ENCODE measurements at regions not wholly inside any gene's neighbourhood (a gene's known extent, or its start where the extent isn't known, plus 50 kb on each side); places are given as distances from the start of the nearest gene placed in this dataset.

DNA sequence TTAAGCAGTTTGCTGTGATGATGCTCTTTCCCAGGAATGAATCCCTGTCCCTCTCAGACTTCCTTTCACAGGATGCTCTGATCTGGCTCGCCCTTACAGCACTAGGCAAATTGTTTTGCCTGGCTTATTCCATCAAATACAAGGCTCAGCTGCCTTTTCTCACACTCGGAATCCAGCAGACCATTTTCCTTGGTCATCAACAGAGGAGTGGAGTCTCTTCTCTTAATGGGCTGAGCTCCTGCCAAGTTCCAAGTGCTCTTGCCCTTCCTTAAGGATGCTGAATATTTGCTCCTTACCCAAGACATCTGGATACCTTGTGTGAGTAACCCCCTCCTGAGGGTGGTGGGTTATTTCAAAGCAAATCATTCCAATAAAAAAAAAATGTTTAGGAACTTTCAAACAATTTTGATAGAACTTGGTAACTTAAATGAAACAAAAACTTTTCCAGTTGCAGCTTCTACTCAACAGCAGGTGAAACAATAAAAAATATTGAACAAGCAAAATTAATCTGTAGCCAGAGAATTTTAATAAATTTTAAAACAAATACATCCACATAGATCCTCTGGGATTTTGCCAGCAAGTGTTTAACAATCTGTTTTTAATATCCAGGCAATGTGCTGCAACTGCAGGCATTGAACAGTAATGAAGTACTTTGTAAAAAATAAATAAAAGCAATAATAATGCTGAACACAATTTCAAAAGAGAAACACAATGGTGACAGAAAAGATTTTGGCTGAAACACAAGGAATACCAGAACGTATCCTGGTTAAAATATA is 264.0 kb upstream of the FAR2 start:
- no peak for FAIRE-seq

DNA sequence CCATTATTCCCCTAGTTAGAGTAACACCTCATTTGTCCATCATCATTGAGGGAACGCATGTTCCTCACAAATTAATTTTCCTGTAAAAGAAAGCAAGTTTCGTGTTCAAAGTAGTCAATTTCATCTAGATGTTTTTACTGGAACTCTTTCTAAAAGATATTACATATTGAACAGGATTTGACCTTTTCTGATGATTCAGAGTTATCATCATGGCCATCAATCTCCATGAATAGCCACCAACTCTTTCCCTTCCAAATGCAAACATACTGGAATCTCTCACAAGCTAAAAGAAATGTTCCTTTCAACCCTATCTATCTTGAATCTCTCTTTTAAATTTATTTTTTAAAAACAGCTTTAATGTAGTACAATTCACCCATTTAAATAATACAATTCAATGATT is 263.1 kb upstream of the FAR2 start:
- FAIRE-seq: no peak

DNA sequence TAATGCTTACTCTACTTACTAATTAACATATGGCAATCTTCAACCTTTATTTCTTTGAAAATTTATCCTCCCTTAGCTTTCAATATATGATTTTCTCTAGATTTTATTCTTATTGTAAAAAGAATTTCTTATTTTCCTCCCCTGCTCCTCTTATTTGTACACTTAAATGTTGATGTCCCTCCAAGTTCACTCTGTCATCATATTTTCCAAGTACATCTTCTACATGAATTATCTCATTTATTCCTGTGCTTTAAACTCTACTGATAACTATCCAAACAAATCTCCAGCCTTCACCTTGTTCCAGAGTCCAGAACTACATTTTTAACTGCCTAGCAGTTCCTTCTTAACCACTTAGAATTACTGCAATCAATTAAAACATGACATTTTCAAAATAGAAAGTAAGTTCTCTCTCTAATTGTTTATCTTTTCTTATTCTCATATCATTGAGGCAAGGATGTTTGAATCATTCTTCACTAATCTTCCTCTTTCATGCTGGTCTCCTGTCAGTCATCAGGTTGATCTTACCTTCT is 261.6 kb upstream of the FAR2 start:
- no peak for FAIRE-seq

DNA sequence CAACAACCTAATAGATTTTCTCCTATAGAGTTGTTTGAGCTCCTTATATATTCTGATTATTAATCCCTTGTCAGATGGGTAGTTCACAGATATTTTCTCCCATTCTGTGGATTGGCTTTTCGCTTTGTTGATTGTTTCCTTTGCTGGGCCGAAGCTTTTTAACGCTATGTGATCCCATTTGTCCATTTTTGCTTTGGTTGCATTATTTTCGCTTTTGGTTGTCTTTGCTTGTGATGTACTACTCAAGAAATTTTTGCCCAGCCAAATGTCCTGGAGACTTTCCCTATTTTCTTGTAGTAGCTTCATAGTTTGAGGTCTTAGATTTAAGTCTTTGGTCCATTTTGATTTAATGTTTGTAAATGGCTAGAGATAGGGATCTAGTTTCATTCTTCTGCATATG is 258.4 kb upstream of the FAR2 start:
- no peak for FAIRE-seq

DNA sequence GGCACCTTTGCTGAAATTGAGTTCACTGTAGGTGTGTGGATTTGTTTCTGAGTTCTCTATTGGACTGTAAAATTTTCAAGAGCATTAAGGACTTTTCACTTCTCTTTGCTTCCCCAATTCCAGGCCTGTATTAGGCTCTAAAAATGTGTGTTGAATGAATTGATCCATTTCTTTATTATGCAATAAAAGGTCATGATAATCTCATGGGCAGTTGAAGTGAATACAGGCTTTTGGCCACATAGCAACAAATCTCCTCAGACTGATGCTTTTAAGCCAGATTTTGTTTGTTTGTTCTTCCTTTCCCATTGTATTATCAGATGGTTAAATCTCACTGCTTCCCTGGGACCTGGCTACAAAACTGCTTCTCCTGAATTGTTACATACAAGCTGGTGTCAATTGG is 258.0 kb upstream of the FAR2 start:
- no peak for FAIRE-seq

DNA sequence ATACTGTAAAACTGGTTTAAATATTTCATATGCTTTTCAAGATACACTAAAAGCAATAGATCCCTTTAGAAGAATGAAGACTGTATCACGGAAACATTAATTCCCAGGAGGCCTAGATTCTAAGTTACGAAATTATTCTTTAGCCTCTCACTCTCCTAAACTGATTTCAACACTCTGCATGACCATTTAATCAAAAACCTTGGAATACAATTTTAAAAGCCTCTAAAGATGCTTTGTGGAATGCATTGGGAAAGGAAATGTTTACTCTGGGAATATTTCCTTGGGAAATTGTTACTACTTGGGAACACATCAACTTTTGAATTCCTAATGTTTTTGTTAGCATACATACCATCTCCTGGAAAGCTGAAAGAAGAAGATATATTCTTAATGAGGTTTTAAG is 255.7 kb upstream of the FAR2 start:
- no peak for FAIRE-seq

DNA sequence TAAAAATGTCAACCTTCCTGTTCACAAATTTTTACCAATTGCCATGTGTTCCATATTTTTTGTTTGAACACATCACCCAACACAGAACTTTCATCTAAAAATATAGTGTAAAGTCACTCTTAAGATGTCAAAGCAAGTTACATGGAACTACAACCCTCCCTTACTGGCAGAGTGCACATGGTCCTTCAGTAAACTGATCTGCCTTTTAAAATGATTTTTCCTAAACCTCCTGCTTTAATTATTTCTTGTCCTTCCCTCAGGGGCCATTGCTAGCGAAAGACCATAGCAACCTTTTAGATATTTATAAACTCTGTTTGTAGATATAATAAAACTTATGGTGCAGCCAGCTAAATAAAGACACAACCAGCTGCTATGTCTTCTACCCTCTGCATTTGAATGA is 255.2 kb upstream of the FAR2 start:
- FAIRE-seq: no peak

DNA sequence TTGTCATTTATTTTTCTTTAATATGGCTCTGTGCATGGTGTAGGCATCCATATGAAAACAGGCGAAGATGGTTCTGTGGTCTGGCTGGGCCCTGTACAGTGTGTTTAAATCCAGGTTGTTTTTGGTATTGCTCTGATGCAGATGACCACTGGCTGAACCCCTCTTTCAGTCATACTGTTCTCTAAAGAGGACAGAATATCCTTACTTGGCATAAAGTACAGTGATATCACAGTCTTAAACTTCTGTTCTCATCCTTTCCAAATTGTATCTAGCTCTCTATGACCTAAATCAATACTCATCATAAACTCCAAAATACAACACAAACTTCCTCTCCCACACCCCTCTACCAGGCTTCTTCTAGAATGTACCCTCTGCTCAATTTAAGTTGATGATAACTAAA is 252.7 kb upstream of the FAR2 start:
- FAIRE-seq: no peak

DNA sequence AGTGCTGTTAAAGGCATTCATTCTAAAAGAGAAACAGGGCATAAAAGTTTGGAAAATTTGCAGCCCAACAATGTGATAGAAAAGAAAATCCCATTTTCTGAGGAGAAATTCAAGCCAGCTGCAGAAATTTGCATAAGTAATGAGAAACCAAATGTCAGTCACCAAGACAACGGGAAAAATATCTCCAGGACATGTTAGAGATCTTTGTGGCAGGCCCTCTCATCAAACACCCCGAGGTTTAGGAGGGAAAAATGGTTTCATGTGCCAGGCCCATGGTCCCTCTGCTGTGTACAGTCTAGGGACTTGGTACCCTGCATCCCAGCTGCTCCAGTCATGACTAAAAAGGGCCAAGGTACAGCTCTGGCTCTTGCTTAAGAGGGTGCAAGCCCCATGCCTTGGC is 251.0 kb upstream of the FAR2 start:
- no peak for FAIRE-seq

DNA sequence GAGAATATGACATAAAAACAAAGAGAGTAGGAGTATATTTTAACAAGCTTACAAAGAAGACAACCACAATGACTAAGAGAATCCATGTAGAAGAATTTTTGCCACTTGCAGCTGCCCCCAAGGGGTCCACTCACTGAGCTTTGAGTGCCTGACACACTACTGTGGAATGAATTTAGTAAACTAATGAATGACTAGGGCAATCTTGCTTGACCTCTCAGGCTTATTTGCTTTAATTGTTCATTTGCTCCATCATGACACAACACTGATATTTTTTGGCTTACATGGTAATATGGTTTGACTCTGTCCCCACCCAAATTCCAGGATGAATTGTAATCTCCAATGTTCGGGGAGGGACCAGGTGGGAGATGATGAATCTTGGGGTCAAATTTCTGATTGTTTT is 249.1 kb upstream of the FAR2 start:
- no peak for FAIRE-seq

DNA sequence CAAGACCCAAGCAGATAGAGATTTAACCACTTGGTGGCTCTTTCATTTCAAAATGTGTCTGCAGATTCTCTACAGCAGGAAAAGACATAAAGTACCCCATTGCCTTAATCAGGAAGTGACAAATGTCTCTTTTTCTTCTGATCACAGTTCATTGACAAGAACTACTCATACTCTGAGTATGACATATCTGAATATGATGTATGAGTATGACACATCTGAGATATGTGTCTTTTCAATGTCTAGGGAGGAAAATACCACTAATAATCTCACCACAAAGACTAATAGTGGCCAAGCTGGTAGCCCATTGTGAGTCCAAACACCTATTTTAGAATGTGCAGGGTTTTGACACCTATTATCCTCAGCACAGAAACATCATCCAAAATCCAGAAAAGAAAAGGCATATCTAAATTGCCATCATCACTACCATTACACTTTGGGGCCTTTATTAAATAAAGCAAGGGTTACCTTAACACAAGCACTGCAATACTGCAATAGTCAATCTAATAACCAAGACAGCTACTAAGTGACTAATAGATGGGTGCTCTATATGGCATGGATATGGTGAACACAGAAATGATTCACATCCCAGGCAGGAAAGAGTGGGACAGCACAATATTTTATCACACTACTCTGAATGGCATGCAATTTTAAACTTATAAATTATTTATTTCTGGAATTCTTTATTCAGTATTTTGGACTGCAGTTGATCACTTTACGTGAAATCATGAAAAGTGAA is 243.7 kb upstream of the FAR2 start:
- FAIRE-seq: no peak

DNA sequence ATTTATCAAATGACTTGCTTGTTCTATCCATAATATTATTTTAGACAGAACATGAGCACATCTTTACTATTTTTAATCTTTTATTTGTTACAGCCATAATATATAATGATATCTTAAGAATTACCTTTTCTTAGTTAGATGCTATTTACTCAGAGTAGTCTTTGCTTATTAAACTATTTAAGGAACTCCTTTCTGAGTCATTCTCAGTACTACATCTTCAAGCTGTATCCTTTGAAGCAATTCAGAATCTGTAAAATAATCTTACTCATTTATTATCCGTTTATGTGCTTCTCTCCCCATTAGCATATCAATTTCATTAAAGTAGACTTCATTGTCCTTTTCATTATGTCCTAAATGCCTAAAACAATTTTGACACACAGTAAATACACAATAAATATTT is 240.4 kb upstream of the FAR2 start:
- no peak for FAIRE-seq

DNA sequence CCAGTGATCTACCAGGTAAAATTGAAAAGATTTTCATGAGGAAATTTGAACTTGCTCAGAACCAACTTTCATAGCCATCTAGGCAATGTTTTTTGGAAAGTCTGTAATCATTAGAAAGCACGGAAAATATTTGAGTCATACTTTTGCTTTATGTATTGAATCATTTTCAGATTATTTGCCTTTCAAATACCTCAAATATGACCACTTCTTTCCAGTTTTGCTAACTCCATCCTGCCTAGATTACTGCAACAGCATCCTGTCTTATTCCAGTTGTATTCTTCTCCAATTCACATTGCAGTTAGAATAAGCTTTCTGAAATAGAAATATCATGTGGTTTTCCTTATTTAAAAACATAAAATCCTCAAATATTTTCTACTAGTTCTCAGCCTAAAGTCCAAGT is 239.8 kb upstream of the FAR2 start:
- FAIRE-seq: no peak

DNA sequence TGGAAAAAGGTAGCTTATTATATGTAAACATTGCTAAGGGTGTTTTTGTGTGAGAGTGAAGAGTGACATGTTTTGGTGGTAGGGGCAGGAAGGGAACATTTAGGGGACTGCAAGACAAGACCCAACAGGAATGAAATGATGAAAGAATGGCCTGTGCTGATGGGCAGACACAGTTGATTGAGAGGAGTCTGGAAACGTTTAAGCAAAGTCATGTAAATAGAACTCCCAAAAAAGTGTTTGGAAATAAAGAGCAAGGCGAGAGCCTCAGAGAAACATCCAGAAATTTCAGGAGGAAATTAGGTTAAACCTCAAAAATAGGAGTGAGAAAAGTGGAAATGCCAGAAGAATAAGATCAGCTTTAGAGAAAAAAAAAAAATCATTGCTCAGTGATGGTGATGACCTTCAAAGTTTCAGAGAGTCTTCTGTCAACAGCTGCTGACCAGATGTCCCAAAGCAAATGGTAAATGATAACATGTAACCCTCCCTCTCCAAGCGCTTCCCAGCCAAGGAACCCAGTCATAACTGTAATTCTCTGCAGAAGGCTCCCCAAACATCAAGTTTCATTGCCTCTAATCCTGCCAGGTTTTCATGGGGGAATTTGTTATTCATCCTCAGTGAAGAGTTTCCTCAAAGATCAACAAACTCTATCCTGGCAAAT is 223.2 kb upstream of the FAR2 start:
- no peak for FAIRE-seq

DNA sequence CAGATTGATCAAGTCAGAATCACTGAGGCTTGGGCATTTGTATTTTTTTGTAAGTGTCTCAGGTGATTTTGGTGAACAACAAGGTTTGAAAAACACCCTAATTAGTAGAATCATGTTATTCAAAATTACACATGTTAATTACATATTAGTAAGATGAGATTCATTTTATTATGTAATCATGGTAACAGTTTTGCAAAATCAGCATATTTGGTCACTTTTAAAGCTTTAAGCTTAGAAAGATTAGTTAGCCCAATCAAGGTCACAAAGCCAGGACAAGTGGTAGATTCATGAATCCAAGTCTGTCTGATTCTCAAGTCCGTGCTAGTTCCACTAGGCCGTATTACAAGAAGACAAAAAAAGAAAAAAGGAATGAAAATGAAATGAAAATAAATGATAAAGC is 218.4 kb upstream of the FAR2 start:
- no peak for FAIRE-seq

DNA sequence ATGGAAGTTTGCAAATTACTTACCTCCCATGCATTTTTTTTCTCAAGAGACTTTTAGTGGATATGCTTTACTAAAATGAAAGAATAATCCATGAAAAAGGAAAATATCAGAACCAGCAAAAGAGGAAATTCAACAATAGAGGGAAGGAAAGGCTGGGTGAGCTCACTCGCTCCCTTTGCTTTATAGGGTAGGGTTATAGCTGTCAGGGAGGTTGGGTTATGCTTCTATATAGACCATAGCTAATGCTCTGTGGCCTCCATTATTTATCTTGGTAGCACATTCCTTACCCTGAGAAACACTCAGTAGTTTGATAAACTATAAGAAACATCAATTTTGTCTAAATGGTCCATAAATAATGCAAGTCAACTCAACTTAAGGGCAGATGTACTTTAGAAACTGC is 215.9 kb upstream of the FAR2 start:
- no peak for FAIRE-seq

DNA sequence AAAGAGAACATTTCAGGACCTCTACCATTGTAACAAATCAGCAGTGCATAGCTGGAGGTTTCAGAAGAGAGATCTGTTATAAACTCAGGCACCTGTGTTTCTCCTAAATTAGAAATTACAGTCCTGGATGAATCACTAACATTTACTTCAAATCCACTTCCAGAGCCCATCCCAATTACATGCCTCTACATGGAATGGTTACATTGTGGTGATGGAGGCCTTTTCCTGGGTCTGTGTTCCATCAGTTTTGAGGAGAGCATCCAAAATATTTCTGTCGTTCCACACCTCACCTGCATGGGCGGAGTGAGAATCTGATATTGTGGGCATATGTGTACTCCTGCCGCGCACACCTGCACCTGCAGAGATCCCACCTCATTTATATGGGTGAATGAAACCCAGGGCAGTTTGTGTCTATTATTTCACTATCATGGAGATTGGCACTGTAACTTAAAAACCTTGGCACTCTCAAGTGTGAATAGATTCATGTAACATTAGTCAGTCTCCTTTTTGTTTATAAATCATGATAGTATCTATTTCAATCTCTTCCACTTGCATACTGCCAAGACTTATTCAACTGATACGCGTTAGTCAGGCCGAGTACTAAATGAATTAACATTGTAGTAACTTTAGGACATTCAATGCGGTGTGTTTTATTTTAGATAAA is 215.1 kb upstream of the FAR2 start:
- no peak for FAIRE-seq

DNA sequence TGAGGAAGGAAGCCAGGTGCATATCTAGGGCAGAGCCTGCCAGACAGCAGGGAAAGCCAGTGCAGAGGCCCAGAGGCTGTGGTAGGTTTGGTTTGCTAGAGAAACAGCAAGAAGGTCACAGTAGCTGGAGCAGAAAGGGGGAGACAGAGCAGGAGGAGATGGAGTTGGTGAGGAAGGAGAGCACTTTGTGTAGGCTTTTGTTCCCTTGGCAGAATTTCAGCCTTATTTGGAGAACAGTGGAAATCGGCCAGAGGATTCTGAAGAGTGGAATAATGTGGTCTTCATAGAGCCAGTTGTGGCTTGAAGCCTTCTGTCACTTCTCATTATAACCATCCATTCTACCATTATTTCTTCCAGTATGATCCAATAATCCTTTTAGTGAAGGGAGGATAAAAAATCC is 212.9 kb upstream of the FAR2 start:
- FAIRE-seq: no peak

DNA sequence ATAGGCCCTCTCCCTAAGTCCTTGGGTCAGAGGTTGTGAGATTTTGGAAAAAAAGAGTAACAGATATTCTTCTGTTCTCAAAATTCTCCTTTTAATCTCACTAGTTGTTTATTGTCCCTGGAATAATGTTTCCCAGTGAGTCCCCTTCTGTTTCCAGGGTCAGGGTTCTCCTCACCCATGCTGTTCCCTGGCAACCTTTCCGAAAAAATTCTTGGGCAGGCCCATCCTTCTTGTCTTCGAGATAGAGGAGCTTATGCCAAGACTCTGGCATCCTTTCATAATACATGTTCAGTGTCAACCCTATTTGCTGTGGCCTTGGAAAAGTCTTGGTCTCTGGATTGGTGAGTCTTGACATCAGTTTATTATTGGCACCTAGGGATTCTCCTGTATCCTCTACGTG is 212.4 kb upstream of the FAR2 start:
- no peak for FAIRE-seq

DNA sequence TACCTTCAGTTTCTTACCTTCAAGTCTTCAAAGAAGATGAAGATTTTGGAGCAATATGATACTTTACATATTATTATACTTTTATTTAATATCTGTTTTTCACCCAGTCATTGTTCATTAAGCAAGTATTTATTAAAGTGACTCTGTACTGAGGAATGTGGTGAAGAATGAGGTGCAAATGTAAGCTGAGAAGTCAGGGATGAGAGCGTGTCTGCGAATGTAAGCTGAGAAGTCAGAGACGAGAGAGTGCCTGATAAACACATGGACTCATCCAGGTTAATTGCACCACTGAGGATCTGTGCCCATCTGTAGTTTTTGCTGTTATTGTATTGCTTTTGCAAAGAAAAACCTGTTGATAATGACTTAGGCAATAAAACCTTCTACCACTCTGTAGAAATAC is 211.9 kb upstream of the FAR2 start:
- no peak for FAIRE-seq

DNA sequence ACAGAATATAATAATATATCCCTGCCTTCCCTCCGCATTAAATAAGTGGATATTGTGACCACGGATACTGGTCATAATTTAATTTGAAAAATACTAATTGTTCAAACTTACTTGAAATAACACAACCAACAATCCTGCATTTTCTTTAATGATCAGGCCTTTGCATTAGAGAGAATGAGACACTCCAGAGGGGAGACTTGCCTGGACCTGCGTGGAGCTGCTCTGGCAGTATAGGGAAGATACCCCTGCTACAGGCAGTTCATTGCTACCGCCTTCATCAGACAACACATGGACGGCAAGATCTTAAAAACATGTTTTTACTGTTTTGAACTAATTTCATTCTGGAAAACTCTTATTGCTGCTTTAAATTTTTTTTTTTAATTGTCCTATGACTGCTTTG is 211.0 kb upstream of the FAR2 start:
- no peak for FAIRE-seq

DNA sequence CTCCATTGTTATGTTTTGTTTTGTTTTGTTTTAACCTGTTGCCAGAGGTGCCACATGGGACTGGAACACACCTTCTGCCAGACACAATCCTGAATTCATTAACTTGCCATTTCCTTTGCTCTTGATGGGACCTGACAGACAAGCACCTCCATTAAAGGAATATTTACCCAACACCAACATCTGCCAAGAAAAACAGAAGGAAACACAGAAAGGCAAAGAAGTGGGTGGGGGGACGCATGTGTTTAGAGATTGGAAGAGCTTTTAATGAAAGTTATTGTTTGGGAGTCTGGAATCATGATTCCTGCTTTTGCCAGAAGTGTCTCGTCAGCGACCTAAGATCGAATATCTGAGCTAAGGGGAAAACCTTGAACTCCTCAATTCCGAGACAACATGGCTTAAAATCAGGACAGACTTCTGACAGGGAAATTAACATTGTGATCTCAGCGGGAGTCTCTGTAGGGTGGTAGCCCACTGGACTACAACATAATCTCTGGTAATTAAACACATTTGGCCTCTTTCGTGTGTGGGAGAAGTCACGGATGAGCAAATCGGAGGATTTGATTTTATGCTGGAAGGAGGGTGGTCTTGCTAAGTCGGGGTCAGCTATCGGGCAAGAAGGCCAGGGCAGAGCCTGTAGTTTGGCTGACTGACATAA is 210.4 kb upstream of the FAR2 start:
- no peak for FAIRE-seq

DNA sequence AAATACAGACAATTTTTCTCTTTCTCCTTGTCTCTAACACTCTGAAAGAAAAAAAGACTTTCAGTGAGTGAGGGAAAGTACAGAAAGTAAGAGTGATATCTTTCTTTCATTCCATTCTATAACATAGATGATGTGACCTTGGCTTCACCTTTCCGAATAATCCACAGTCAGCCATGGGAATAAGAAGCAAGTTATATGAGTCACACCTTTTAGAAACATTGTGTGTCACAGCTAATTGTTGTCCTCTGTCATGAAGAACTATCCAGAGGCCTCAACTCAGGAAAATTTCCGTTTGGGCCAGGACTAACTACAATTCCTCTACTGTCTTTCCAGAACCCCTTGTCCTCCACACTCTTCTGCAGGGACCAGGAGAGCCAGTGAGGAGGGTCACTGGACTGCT is 209.7 kb upstream of the FAR2 start:
- FAIRE-seq: no peak

All from colon (tissue), 2 donors.